Duodenal mucosa (tissue), 2 donors: ENCODE measurements at regions not wholly inside any gene's neighbourhood (a gene's known extent, or its start where the extent isn't known, plus 50 kb on each side); places are given as distances from the start of the nearest gene placed in this dataset.

Experiments used
- H3K27ac ChIP-seq: one replicate; pipeline ENCODE4 v1.7.0; 2013; ENCODE audit warnings: low read depth, low read length
- H3K27me3 ChIP-seq, 2 donors: one replicate each; pipeline ENCODE4 v1.7.0; 2013; ENCODE audit warnings: low read length in 2 of 2, control low read depth in 1 of 2; ENCODE audit not compliant: insufficient read depth in 2 of 2, control insufficient read depth in 1 of 2
- H3K36me3 ChIP-seq, 2 donors: one replicate each; pipeline ENCODE4 v1.7.0; 2013; ENCODE audit warnings: low read length in 2 of 2, control low read depth in 1 of 2; ENCODE audit not compliant: insufficient read depth in 2 of 2, control insufficient read depth in 1 of 2
- H3K4me1 ChIP-seq, 2 donors: one replicate each; pipeline ENCODE4 v1.7.0; 2013; ENCODE audit warnings: low read length in 2 of 2, control low read depth in 1 of 2; ENCODE audit not compliant: insufficient read depth in 2 of 2, control insufficient read depth in 1 of 2
- H3K4me3 ChIP-seq, 2 donors: one replicate each; pipeline ENCODE4 v1.7.0; 2013; ENCODE audit warnings: low read length in 2 of 2, low read depth in 1 of 2
- H3K9ac ChIP-seq, 2 donors: one replicate each; pipeline ENCODE4 v1.7.0; 2013; ENCODE audit warnings: low read length in 2 of 2, low read depth in 1 of 2
- H3K9me3 ChIP-seq, 2 donors: one replicate each; pipeline ENCODE4 v1.7.0; 2013; ENCODE audit warnings: low read length in 2 of 2, control low read depth in 1 of 2; ENCODE audit not compliant: control insufficient read depth in 1 of 2

DNA sequence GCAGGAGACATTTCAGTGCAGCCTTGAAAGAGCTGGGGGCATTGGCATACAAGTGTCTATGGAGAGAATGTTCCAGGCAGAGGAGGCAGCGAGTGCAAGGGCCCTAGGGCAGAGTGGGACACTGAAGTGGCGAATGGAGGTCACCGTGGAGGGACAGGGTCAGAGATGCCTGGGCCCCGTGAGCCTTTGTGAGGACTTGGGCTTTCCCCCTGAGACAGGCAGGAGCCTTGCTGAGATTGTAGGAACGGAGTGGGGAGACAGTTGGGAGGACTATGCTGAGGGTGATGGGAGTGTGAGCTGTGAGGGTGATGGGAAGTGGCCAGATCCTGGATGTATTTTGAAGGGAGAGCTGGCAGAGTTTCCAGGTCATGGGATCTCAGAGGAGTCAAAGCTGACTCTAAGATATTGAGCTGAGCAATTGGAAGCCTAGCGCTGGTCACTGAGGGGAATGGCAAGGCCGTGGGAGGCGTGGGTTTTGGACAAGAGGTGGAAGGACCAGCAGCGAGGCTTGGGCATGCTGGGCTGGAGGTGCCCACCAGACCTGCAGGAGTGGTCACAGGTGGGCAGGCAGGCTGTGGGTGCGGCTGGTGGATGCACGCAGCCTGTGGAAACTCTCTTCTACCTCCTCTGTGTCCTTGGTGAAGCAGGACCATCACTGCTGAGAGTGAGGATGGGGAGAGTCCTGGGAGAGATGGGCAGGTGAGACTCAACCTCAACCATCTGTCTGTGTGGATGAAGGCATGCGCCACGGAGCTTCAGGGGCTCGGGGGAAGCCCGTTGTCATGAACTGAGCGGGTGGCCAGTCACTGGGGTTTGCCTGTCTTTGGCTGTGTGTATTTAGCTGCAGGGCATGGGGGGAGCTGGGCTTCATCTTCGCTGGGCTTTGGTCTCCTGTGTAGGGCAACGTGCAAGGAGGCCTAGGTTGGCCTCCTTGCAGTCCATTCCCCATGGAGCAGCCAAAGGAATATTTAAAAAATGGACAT, 241.2 kb upstream of the HS6ST1 start:
- Histone ChIP-seq H3K27ac (no peak overlapping the region), H3K9me3 (no peaks in the 10 kb centered on the region), H3K27me3 (no peaks in the 10 kb centered on the region), H3K36me3 (no peaks in the 10 kb centered on the region), H3K9ac (no peak overlapping the region), H3K4me1 (no peaks in the 10 kb centered on the region), H3K4me3 (no peak overlapping the region)

DNA sequence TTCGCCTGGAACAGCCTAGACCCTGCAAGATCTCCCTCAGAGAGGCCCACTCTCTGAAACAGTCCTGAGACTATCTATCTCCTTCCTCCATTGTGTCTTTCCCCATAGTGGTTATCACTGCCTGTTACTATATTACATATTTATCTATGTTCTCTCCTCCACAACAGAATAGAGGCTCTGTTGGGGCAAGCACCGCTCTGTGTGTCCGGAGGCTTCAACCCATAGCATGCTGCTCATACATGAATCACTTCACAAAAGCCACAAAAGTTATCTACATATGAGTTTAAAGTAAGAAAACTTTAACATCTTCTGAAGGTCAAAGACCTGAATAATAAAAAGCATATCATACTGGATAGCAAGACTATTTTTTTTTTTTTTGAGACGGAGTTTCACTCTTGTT, 242.1 kb upstream of the HS6ST1 start:
- no peaks in the 10 kb centered on the region for H3K36me3 ChIP-seq
- H3K4me3 ChIP-seq: no peak overlapping the region
- H3K9me3 ChIP-seq: no peaks in the 10 kb centered on the region
- no peak overlapping the region for H3K9ac ChIP-seq
- no peaks in the 10 kb centered on the region for H3K4me1 ChIP-seq
- H3K27me3 ChIP-seq: no peaks in the 10 kb centered on the region
- no peak overlapping the region for H3K27ac ChIP-seq

DNA sequence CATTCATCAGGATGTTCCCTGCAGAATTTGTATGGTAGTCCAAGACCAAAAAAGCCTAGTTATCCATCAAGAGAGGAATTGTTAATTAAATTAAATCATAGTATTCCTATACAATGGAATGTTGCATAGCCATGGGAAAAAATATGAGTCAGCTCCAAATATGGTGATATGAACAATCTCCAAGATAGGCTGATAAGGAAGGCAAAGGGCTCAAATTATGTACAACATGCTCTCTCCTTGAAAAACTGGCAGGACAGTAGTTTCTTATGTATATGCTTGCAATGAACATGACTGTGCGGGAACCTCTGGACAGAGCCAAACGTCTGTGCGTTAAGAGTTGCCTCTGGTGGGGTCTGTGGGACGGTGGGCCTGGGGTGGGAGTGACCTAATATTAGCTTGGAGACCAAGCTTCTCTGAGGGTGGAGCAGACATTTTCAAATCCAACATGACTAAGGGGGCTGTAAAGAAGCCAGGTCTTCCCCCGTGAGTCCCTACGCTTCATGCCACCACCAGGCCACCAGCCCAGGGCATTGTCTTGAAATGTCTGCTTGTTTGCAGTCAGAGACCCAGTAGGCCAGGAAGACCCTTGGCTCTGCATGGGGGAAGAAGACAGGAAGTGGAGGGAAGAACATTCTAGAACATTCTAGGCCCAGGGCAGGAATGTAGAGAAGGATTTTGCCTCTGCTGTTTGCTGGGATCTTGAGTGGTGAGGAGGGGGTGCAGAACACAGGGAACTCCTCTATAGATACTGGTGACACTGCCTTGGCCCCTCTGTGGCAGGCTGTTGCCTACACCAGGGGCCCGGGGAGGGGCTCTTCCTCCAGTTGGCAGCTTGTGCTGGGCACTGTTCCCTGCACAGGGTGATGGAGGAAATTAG, 244.0 kb upstream of the HS6ST1 start:
- Histone ChIP-seq H3K9me3 (no peaks in the 10 kb centered on the region), H3K27me3 (no peaks in the 10 kb centered on the region), H3K4me1 (no peaks in the 10 kb centered on the region), H3K36me3 (no peaks in the 10 kb centered on the region), H3K27ac (no peak overlapping the region), H3K4me3 (no peak overlapping the region), H3K9ac (no peak overlapping the region)

DNA sequence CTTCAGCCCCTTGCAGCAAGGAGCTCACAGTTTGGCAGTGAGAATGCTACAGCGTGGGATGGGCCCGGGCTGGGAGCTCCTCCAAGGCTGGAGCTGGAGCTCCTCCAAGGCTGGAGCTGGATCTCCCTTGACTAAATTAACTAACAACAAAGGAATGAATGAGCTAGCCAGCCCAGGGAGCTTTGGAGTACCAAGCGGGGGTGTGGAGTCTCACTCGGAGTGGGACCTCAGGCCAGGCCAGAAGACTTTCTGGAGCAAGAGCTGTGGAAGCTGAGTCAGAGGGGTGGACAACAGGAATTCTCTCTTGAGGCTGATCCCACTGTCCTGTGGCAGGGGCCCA, 244.7 kb upstream of the HS6ST1 start:
- H3K27ac ChIP-seq: no peak overlapping the region
- no peak overlapping the region for H3K9ac ChIP-seq
- H3K9me3 ChIP-seq: no peaks in the 10 kb centered on the region
- no peak overlapping the region for H3K4me3 ChIP-seq
- H3K4me1 ChIP-seq: no peaks in the 10 kb centered on the region
- H3K36me3 ChIP-seq: no peaks in the 10 kb centered on the region
- no peaks in the 10 kb centered on the region for H3K27me3 ChIP-seq

DNA sequence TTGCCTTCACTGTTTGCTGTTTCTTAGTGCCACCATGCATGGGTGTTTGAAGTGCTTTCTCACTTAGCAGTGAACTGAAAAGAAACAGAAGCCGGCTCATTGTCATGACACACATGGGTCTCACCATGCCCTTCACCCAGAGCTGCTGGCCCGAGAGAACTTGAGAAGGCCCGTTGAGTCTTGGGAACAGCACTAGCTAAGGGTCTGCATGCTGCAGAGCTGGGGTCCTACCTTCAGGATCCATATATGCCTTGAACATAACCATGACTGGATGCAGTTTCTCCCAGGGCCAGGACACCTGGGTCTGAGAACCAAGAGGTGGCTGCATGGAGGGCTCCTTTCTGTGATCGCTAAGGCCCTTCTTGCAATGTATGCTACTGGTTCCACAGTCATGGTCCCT, 245.5 kb upstream of the HS6ST1 start:
- Histone ChIP-seq H3K27ac (no peak overlapping the region), H3K36me3 (no peaks in the 10 kb centered on the region), H3K27me3 (no peaks in the 10 kb centered on the region), H3K4me3 (no peak overlapping the region), H3K4me1 (no peaks in the 10 kb centered on the region), H3K9me3 (no peaks in the 10 kb centered on the region), H3K9ac (no peak overlapping the region)

DNA sequence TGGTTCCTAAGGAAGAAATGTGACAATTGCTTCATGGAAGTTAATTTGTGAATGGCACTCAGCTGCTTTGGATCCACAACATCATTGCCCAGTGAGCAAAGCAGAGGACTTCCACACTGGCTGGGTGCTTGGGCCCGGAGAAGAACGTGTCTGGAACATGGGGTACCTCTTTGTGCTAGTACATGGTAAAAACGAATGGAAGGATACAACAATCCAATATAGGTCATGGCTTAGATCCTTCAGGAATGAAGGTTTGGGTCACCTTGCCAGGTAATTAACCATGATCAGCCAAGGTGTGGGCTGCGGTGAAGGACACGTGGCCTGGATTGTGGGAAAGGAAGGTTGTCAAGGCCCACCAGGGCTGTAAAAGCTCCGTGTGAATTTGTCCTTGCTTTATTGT, 245.9 kb upstream of the HS6ST1 start:
- Histone ChIP-seq H3K36me3 (no peaks in the 10 kb centered on the region), H3K4me3 (no peak overlapping the region), H3K4me1 (no peaks in the 10 kb centered on the region), H3K27me3 (no peaks in the 10 kb centered on the region), H3K9me3 (no peaks in the 10 kb centered on the region), H3K27ac (no peak overlapping the region), H3K9ac (no peak overlapping the region)

DNA sequence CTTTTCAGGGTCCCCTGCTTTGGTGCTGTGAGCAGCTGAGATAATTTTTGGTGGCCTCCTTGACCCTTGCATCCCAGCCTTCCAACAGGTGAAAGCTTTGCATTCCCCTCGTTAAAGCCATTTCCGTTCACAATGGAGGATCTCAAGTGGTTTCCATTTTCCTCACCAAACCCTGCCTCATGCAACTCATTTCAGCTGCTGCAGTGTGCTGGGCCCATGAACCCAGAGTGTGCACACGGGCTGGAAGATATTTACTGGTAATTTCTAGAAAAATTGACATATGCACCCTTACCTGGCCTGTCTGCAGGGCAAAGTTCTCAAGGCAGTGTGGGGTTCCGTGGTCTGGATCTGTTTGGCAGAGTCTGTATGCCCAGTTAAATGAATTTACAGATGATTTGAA, 246.8 kb upstream of the HS6ST1 start:
- Histone ChIP-seq H3K4me1 (no peaks in the 10 kb centered on the region), H3K9ac (no peak overlapping the region), H3K4me3 (no peak overlapping the region), H3K27me3 (no peaks in the 10 kb centered on the region), H3K9me3 (no peaks in the 10 kb centered on the region), H3K36me3 (no peaks in the 10 kb centered on the region), H3K27ac (no peak overlapping the region)

DNA sequence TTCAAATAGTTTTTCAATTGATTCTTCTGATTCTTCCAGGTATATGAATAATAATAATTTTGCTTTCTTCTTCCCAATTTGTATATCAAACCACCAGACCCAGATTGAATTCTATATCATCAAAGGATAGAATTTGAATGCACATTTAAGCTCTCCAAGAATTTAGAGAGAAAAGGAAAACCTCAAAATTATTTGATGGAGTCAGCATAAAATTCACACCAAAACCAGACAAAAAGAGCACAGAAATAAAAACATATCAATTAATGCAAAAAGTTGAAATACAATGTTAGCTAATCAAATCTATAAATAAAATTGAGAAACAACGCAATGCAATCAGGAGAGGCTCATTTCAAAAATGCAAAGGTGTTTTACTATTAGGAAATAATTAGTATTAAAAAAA, 248.0 kb upstream of the HS6ST1 start:
- Histone ChIP-seq H3K27ac (no peak overlapping the region), H3K9me3 (no peaks in the 10 kb centered on the region), H3K27me3 (no peaks in the 10 kb centered on the region), H3K9ac (no peak overlapping the region), H3K4me1 (no peaks in the 10 kb centered on the region), H3K36me3 (no peaks in the 10 kb centered on the region), H3K4me3 (no peak overlapping the region)

DNA sequence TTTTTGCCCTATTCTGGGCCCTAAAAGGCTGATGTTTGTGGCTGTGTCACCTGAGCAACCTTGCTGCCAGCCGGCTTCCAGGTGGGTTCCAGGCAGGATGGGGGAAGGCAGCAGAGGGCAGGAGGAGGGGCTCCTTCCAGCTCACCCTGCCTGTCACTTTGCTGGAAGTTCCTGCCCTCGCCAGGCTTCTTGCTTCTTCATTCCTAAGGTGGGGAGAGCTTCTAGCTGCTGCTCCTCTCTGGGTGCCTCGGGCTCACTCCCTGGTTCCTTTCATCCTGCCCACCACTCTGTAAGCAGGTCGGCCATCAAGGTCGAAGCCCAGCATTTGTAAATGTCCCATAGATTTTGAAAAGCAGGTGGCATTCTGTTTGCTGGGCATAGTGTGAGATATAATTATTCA, 249.4 kb upstream of the HS6ST1 start:
- H3K9me3 ChIP-seq: no peaks in the 10 kb centered on the region
- H3K9ac ChIP-seq: no peak overlapping the region
- H3K4me3 ChIP-seq: no peak overlapping the region
- H3K4me1 ChIP-seq: no peaks in the 10 kb centered on the region
- H3K36me3 ChIP-seq: no peaks in the 10 kb centered on the region
- no peak overlapping the region for H3K27ac ChIP-seq
- no peaks in the 10 kb centered on the region for H3K27me3 ChIP-seq

DNA sequence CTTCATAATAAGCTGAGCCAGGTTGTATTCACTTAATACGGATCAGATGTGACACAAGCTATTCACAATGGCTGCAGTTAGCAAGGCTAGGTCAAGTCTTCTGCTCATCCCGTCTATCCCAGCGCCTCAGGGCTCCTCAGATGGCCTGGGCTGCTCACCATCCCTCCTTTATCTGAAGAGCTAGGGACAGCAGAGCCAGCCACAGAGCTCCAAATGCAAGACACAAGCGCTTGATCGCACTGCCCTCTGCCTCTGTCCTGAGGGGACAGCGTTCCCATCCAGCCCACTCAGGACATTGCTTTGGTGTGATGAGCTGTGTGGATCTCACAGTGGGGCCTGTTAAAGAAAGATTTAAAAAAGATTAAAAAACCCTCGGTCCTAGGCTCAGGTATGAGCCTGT, 254.4 kb upstream of the HS6ST1 start:
- no peak overlapping the region for H3K4me3 ChIP-seq
- no peaks in the 10 kb centered on the region for H3K36me3 ChIP-seq
- no peak overlapping the region for H3K27ac ChIP-seq
- no peaks in the 10 kb centered on the region for H3K9me3 ChIP-seq
- H3K9ac ChIP-seq: no peak overlapping the region
- H3K27me3 ChIP-seq: no peaks in the 10 kb centered on the region
- H3K4me1 ChIP-seq: no peaks in the 10 kb centered on the region
